K562 (cell line): ENCODE measurements at regions not wholly inside any gene's neighbourhood (a gene's known extent, or its start where the extent isn't known, plus 50 kb on each side); places are given as distances from the start of the nearest gene placed in this dataset.

Experiments used
- ATAC-seq: fragments of 200-7000 bp; cut with Tn5 transposase; 3 replicates; pipeline ENCODE4 v1.9.1; 2020; ENCODE audit warnings: moderate library complexity
- BruUV-seq: library from RNA; stranded (reverse); fragments of 400-500 nt; replicated peaks from 2 replicates; lab custom pipeline; 2021; lab: Mats Ljungman, UMichigan
- CTCF ChIA-PET: fragments of 300-600 bp; formaldehyde crosslinking; extraction: SDS; loops from one replicate; lab custom pipeline; 2021; ENCODE audit warnings: low intra/inter-chr PET ratio; lab: Yijun Ruan, JAX
- POLR2A ChIA-PET: fragments of 300-600, 350-650 bp; sonication (Branson Sonifier 250); formaldehyde crosslinking; extraction: SDS; loops from one replicate; lab custom pipeline; 2021; ENCODE audit warnings: antibody characterized with exemption, inconsistent platforms; lab: Yijun Ruan, JAX
- DNase-seq, 4 experiments: peaks; one replicate each; pipeline versions ENCODE4 v3.0.0 to v3.0.0-alpha.2; 2011 to 2018; ENCODE audit warnings: low spot score in 3 of 4, mixed read lengths in 3 of 4; ENCODE audit errors: extremely low read depth in 1 of 4
- FAIRE-seq: peaks from 2 replicates; lab custom pipeline; 2011; peaks lifted over from hg19 to GRCh38; lab: Jason Lieb, UNC
- H2AFZ ChIP-seq: 2 replicates; pipeline ENCODE4 v1.6.0; 2011; ENCODE audit warnings: low read depth, low read length, control low read depth, inconsistent platforms
- H3K27ac ChIP-seq: fragments of 200-600 bp; 3 replicates; pipeline ENCODE4 v1.8.0; 2011; ENCODE audit warnings: low read depth, mild to moderate bottlenecking, control low read depth, inconsistent platforms, low read length, moderate library complexity, mixed read lengths; ENCODE audit errors: extremely low read depth
- H3K27me3 ChIP-seq, 2 experiments: fragments of 300-600 bp in 1 of 2; 2 replicates in 1 of 2; 3 replicates in 1 of 2; pipeline versions ENCODE4 v1.6.0 to v1.8.0; 2011; ENCODE audit warnings: inconsistent platforms in 2 of 2, low read length in 2 of 2, mild to moderate bottlenecking in 1 of 2, mixed read lengths in 1 of 2, moderate library complexity in 1 of 2; ENCODE audit not compliant: control insufficient read depth in 2 of 2, insufficient read depth in 2 of 2
- H3K36me3 ChIP-seq: fragments of 300-600 bp; 3 replicates; pipeline ENCODE4 v1.8.0; 2011; ENCODE audit warnings: mild to moderate bottlenecking, low read length, inconsistent platforms; ENCODE audit not compliant: control insufficient read depth, insufficient read depth
- H3K4me1 ChIP-seq, 2 experiments: fragments of 200-600 bp in 1 of 2; replicated peaks in 1 of 2; 2 replicates in 1 of 2; 3 replicates in 1 of 2; pipeline versions ENCODE4 v1.5.1 to v1.8.0; 2011; ENCODE audit warnings: inconsistent platforms in 2 of 2, low read length in 2 of 2, mild to moderate bottlenecking in 1 of 2, mixed read lengths in 1 of 2, moderate library complexity in 1 of 2; ENCODE audit not compliant: control insufficient read depth in 2 of 2, insufficient read depth in 2 of 2
- H3K4me2 ChIP-seq: 2 replicates; pipeline ENCODE4 v1.6.1; 2011; ENCODE audit warnings: low read length, control low read depth, inconsistent platforms, mixed read lengths; ENCODE audit not compliant: insufficient read depth
- H3K4me3 ChIP-seq: fragments of 200-600 bp; sonication (generic), shearing (Covaris generic); 2 replicates; pipeline ENCODE4 v1.5.1; 2016; ENCODE audit warnings: control low read depth, inconsistent platforms
- H3K79me2 ChIP-seq: fragments of 200-600 bp; 3 replicates; pipeline ENCODE4 v1.8.0; 2011; ENCODE audit warnings: low read length, inconsistent platforms; ENCODE audit not compliant: control insufficient read depth, insufficient read depth
- H3K9ac ChIP-seq, 2 experiments: 2 replicates each; pipeline versions ENCODE4 v1.6.0 to v1.6.1; 2011; ENCODE audit warnings: low read depth in 2 of 2, low read length in 2 of 2, control low read depth in 1 of 2, inconsistent platforms in 1 of 2, mild to moderate bottlenecking in 1 of 2, mixed read lengths in 1 of 2; ENCODE audit not compliant: insufficient read depth in 1 of 2
- H3K9me1 ChIP-seq: one replicate; pipeline ENCODE4 v1.6.0; 2011; ENCODE audit warnings: inconsistent platforms, mild to moderate bottlenecking, low read length, moderate library complexity; ENCODE audit not compliant: control insufficient read depth, insufficient read depth
- H3K9me3 ChIP-seq: replicated peaks from 2 replicates; pipeline ENCODE4 v1.5.1; 2011; ENCODE audit warnings: low read depth, low read length, inconsistent platforms; ENCODE audit not compliant: control insufficient read depth, insufficient read depth
- H4K20me1 ChIP-seq: replicated peaks from 2 replicates; pipeline ENCODE4 v1.6.1; 2011; ENCODE audit warnings: low read length, inconsistent platforms, mixed read lengths; ENCODE audit not compliant: control insufficient read depth, insufficient read depth
- ADNP ChIP-seq: fragments of 200-800 bp; sonication (Bioruptor generic); IDR thresholded peaks from 2 replicates; pipeline ENCODE4 v1.6.1; 2016; ENCODE audit warnings: missing genetic modification characterization, missing compliant biosample characterization
- BRCA1 ChIP-seq, 2 experiments: fragments of 450-650 bp in 1 of 2; sonication (generic) in 1 of 2; formaldehyde crosslinking in 1 of 2; IDR thresholded peaks; 2 replicates each; pipeline versions ENCODE4 v1.5.0 to v1.6.1; 2017 to 2020; ENCODE audit warnings: mild to moderate bottlenecking in 1 of 2, missing genetic modification reagents in 1 of 2
- CREBBP ChIP-seq: IDR thresholded peaks from one replicate; pipeline ENCODE4 v1.6.1; 2012; ENCODE audit warnings: low read depth, mild to moderate bottlenecking, control low read depth, inconsistent platforms, low read length
- FIP1L1 ChIP-seq: fragments of 200-400 bp; formaldehyde crosslinking; IDR thresholded peaks from 2 replicates; pipeline ENCODE4 v1.6.1; 2018; ENCODE audit warnings: mild to moderate bottlenecking, low read depth, low read length; ENCODE audit not compliant: poor library complexity, severe bottlenecking
- GATAD2A ChIP-seq: fragments of 450-650 bp; IDR thresholded peaks from 2 replicates; pipeline ENCODE4 v1.6.1; 2017
- SLC30A9 ChIP-seq: fragments of 250-450 bp; sonication (Bioruptor Pico); IDR thresholded peaks from 2 replicates; pipeline ENCODE4 v1.8.0; 2022; ENCODE audit warnings: mild to moderate bottlenecking, moderate library complexity
- TEAD4 ChIP-seq, 2 experiments: sonication (generic) in 1 of 2; formaldehyde crosslinking in 1 of 2; IDR thresholded peaks; 2 replicates each; pipeline versions ENCODE4 v1.6.1 to v1.8.0; 2012 to 2022; ENCODE audit warnings: borderline replicate concordance in 1 of 2, inconsistent platforms in 1 of 2, low read length in 1 of 2, mild to moderate bottlenecking in 1 of 2, missing genetic modification reagents in 1 of 2
- U2AF2 ChIP-seq: fragments of 200-400 bp; formaldehyde crosslinking; optimal IDR thresholded peaks from 2 replicates; pipeline ENCODE3; 2017; ENCODE audit warnings: low read depth, mild to moderate bottlenecking, low read length
- XRCC4 ChIP-seq: IDR thresholded peaks from one replicate; pipeline ENCODE4 v1.6.1; 2011; ENCODE audit not compliant: insufficient read depth, insufficient read length; ENCODE audit errors: extremely low read depth
- ZC3H11A ChIP-seq: IDR thresholded peaks from 2 replicates; pipeline ENCODE4 v1.6.1; 2012; ENCODE audit warnings: low read depth, low read length, improper control_type of control experiment
- ZFP30 ChIP-seq: fragments of 250-450 bp; sonication (Bioruptor Pico); IDR thresholded peaks from 2 replicates; pipeline ENCODE4 v1.8.0; 2022; ENCODE audit warnings: moderate library complexity, mild to moderate bottlenecking, inconsistent platforms, borderline replicate concordance
- ZFX ChIP-seq: sonication (generic); formaldehyde crosslinking; IDR thresholded peaks from 2 replicates; pipeline ENCODE4 v1.8.0; 2022; ENCODE audit warnings: mild to moderate bottlenecking, missing genetic modification reagents, moderate library complexity
- ZNF431 ChIP-seq: sonication (generic); formaldehyde crosslinking; IDR thresholded peaks from 2 replicates; pipeline ENCODE4 v1.8.0; 2022; ENCODE audit warnings: mild to moderate bottlenecking, missing genetic modification reagents
- ZNF561 ChIP-seq: fragments of 450-650 bp; formaldehyde crosslinking; conservative IDR thresholded peaks from 2 replicates; pipeline ENCODE4 v1.4.0; 2020; ENCODE audit warnings: mild to moderate bottlenecking, moderate library complexity
- WGBS: fragments of 100-300 bp; shearing (Covaris generic); methylation state at CpG from one replicate; pipeline ENCODE4 v1.1.6; 2016; ENCODE audit warnings: low coverage, mixed read lengths; ENCODE audit not compliant: insufficient coverage; ENCODE audit errors: missing lambda C conversion rate; 5-methylcytosine and 5-hydroxymethylcytosine counted together
- in situ Hi-C: fragments of 300-500 bp; cut with MboI; formaldehyde crosslinking; loops from 4 replicates; pipeline ENCODE4 v1.15.0; 2018; ENCODE audit warnings: inconsistent platforms, mixed read lengths
- intact Hi-C: fragments of 100-400 bp; cut with micrococcal nuclease; formaldehyde crosslinking; loops from 2 replicates; pipeline ENCODE4 v1.14.2; 2022
- TF ChIP-seq, protein P1 (sequence below): fragments of 250-450 bp; sonication (Bioruptor Pico); IDR thresholded peaks from 2 replicates; pipeline ENCODE4 v1.4.0; 2020; ENCODE audit warnings: borderline replicate concordance
- TF ChIP-seq, protein P2 (sequence below): fragments of 250-450 bp; sonication (Bioruptor Pico); IDR thresholded peaks from 2 replicates; pipeline ENCODE4 v1.9.0; 2021; ENCODE audit warnings: mild to moderate bottlenecking

DNA sequence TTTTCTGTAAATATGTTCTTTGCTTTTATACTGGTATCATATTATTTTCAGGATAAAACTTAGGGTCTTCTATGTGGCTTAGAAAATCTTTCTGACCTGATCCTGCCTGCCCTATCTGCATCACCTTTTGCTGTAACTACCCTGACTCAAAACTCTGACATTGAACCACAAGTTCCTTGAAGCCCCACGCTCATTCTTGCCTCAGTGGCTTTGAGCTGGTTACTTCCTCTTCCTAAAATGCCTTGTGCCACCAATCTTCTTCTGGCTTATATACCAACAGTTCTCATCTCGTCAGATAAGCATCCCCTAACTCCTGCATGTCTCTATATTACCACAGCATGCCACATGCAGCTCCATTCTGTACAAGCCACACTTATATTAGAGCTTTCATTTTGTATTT is 84.5 kb upstream of the LRRC7 start:
- CTCF ChIA-PET, result no interaction called here
- H4K20me1 ChIP-seq, result no peaks in the 10 kb centered on the region
- H2AFZ ChIP-seq, result peak overlapping the region; percentile 75
- no peak overlapping the region for H3K9ac ChIP-seq
- no peaks in the 10 kb centered on the region for H3K79me2 ChIP-seq
- DNase-seq, result no peak
- no TSS peak for BruUV-seq
- POLR2A ChIA-PET, result interaction anchor here (1.0 kb wide), 1 partner anchor 11 kb away, joined by 4 read pairs; no protein-coding TSS in a partner anchor
- peak; percentile 52 for ATAC-seq
- H3K4me1 ChIP-seq, result peaks cover 0 to 8% of the 10 kb centered on the region in 2 experiments; a peak in 2 of 5 replicates
- no peak for FAIRE-seq
- TF ChIP-seq U2AF2, result no peak
- TF ChIP-seq FIP1L1, result no peak
- TF ChIP-seq GATAD2A, result no peak
- no peak for TF ChIP-seq ZC3H11A
- TF ChIP-seq ZNF561 (CRISPR knock-in tag), result no peak
- TF ChIP-seq ZNF431, result no peak
- 0 out of 2 replicates have a peak, but pooled peaks cover 2% of the 10 kb centered on the region for H3K9me3 ChIP-seq
- H3K4me2 ChIP-seq, result no peak overlapping the region; the same call in 1 of the 2 replicates
- no peak overlapping the region for H3K27ac ChIP-seq
- in situ Hi-C loops (no loop called here), intact Hi-C loops (no loop called here)
- H3K36me3 ChIP-seq, result no peaks in the 10 kb centered on the region
- H3K9me1 ChIP-seq, result no peaks in the 10 kb centered on the region
- 16% methylated on average over 2 of the region's 2 CpGs for WGBS
- no peaks in the 10 kb centered on the region for H3K27me3 ChIP-seq
- no peak overlapping the region for H3K4me3 ChIP-seq

DNA sequence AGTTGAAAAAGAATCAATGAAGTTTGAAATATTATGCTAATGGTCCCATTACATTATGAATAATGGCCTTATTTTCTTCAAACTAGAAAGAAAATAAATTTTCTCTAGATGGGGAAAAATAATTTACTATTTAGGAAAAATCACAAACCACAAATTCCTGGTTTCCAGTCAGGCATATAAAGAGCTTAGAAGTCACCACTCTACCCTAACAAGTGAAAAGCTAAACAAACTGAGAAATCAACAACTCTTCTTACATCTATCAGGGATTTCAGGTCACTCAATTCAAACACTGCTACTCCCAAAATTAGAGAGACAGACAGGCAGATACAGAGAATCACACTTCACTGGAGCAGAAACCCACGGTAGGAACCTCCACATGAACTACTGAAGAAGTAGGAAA is 82.1 kb upstream of the LRRC7 start:
- intact Hi-C loops, result no loop called here
- Histone ChIP-seq H3K36me3 (no peaks in the 10 kb centered on the region), H3K4me1 (peaks cover 0 to 8% of the 10 kb centered on the region in 2 experiments; a peak in 2 of 5 replicates), H3K4me2 (no peak overlapping the region), H3K27me3 (no peaks in the 10 kb centered on the region), H3K9me3 (0 out of 2 replicates have a peak, but pooled peaks cover 3% of the 10 kb centered on the region), H3K9me1 (no peaks in the 10 kb centered on the region), H3K9ac (no peak overlapping the region), H3K79me2 (no peaks in the 10 kb centered on the region), H2AFZ (no peak overlapping the region), H3K27ac (no peak overlapping the region), H4K20me1 (no peaks in the 10 kb centered on the region), H3K4me3 (no peak overlapping the region)
- ChIA-PET POLR2A (no interaction called here), CTCF (no interaction called here)
- BruUV-seq, result no TSS peak
- in situ Hi-C loops, result no loop called here
- WGBS, result 50% methylated on average over 1 of the region's 1 CpG
- ATAC-seq (no peak), FAIRE-seq (no peak), DNase-seq (no peak)
- TF ChIP-seq TEAD4 (IDR thresholded peaks at IDR 0.05; ENCODE audit: low read length) (no peak), TEAD4 (CRISPR knock-in tag; IDR thresholded peaks at IDR 0.05; ENCODE audit: borderline replicate concordance) (no peak), ZFX (CRISPR knock-in tag) (no peak), BRCA1 (IDR thresholded peaks at IDR 0.05) (no peak), BRCA1 (CRISPR knock-in tag; IDR thresholded peaks at IDR 0.05) (no peak), ZFP30 (CRISPR knock-in tag) (no peak), ADNP (no peak), CREBBP (no peak), SLC30A9 (CRISPR knock-in tag) (no peak), XRCC4 (no peak)
- TF ChIP-seq, protein P1, sequence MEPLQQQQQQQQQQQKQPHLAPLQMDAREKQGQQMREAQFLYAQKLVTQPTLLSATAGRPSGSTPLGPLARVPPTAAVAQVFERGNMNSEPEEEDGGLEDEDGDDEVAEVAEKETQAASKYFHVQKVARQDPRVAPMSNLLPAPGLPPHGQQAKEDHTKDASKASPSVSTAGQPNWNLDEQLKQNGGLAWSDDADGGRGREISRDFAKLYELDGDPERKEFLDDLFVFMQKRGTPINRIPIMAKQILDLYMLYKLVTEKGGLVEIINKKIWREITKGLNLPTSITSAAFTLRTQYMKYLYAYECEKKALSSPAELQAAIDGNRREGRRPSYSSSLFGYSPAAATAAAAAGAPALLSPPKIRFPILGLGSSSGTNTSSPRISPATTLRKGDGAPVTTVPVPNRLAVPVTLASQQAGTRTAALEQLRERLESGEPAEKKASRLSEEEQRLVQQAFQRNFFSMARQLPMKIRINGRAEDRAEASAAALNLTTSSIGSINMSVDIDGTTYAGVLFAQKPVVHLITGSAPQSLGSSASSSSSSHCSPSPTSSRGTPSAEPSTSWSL (CRISPR knock-in tag), result no peak
- TF ChIP-seq, protein P2, sequence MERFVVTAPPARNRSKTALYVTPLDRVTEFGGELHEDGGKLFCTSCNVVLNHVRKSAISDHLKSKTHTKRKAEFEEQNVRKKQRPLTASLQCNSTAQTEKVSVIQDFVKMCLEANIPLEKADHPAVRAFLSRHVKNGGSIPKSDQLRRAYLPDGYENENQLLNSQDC, result no peak
